Esophagus muscularis mucosa (tissue), 4 donors: ENCODE measurements at regions not wholly inside any gene's neighbourhood (a gene's known extent, or its start where the extent isn't known, plus 50 kb on each side); places are given as distances from the start of the nearest gene placed in this dataset.
"Not testable (repeated sequence)": the region's sequence is repeated elsewhere in the genome, so short reads cannot be mapped to it uniquely, and the experiment has no call there.

Experiments
- DNase-seq: peaks from one replicate; pipeline ENCODE4 v3.0.0-alpha.2; 2017; ENCODE audit errors: extremely low spot score
- H3K27ac ChIP-seq, 4 donors: fragments of 200-600 bp; sonication (generic); replicated peaks in 1 of 4; 1 replicate in 3 of 4; 2 replicates in 1 of 4; pipeline ENCODE4 v1.5.1; 2016 to 2019; ENCODE audit warnings: mild to moderate bottlenecking in 1 of 4
- H3K27me3 ChIP-seq, 4 donors: fragments of 200-600 bp; sonication (generic); one replicate each; pipeline versions ENCODE4 v1.5.1 to v1.6.0; 2016 to 2019
- H3K36me3 ChIP-seq, 4 donors: fragments of 200-600 bp; sonication (generic); one replicate each; pipeline ENCODE4 v1.5.1; 2016 to 2019
- H3K4me1 ChIP-seq, 4 donors: fragments of 200-600 bp; sonication (generic); one replicate each; pipeline ENCODE4 v1.5.1; 2016 to 2019
- H3K4me3 ChIP-seq, 4 donors: fragments of 200-600 bp; sonication (generic); 1 replicate in 2 of 4; 2 replicates in 2 of 4; pipeline ENCODE4 v1.5.1; 2016 to 2019; ENCODE audit warnings: mild to moderate bottlenecking in 4 of 4, moderate library complexity in 1 of 4
- H3K9me3 ChIP-seq, 4 donors: fragments of 200-600 bp; sonication (generic); 1 replicate in 3 of 4; 2 replicates in 1 of 4; pipeline ENCODE4 v1.5.1; 2016 to 2019
- EP300 ChIP-seq: sonication (generic); formaldehyde crosslinking; IDR thresholded peaks from one replicate; pipeline ENCODE4 v1.6.1; 2017; ENCODE audit warnings: antibody characterized with exemption
- POLR2A ChIP-seq: fragments of 450-650 bp; IDR thresholded peaks from one replicate; pipeline ENCODE4 v1.6.1; 2017; ENCODE audit warnings: antibody characterized with exemption, moderate library complexity, mild to moderate bottlenecking, low read depth
- POLR2AphosphoS5 ChIP-seq, 2 donors: sonication (generic); formaldehyde crosslinking; IDR thresholded peaks; one replicate each; pipeline ENCODE4 v1.6.1; 2017; ENCODE audit warnings: antibody characterized with exemption in 2 of 2
- WGBS: methylation state at CpG from one replicate; pipeline ENCODE4 v1.1.5; 2018; 5-methylcytosine and 5-hydroxymethylcytosine counted together
- intact Hi-C: fragments of 100-400 bp; cut with DNase I; formaldehyde crosslinking; loops from one replicate; pipeline ENCODE4 v1.15.1; 2023
- TF ChIP-seq, protein P1 (sequence below), 3 experiments: fragments of 200-600 bp in 2 of 3; fragments of 450-650 bp in 1 of 3; sonication (generic) in 2 of 3; IDR thresholded peaks; one replicate each; pipeline ENCODE4 v1.5.1; 2017 to 2019; ENCODE audit warnings: antibody characterized with exemption in 3 of 3, mild to moderate bottlenecking in 2 of 3, moderate library complexity in 1 of 3

DNA sequence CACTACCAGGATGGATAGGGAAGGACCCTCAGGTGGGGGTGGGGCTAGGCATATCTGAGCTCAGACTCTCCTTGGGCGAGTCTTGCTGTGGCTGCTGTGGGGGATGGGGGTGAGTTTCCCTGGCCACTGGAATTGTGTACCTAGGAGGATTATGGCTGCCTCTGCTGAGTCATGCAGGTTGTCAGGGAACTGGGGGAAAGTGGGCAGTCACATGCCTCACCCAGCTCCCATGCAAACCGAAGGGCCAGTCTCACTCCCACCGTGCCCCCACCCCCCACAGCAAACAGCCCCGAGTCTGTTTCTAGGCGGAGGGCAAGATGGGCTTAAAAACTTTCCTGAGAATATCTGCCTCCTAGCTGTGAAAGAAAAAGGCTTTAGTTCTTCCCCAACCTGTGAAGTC, 210.3 kb upstream of the FERMT1 start:
- Histone ChIP-seq H3K4me1 (no peaks in the 10 kb centered on the region), H3K36me3 (no peaks in the 10 kb centered on the region), H3K9me3 (no peaks in the 10 kb centered on the region), H3K27me3 (no peaks in the 10 kb centered on the region), H3K27ac (no peak overlapping the region), H3K4me3 (no peak overlapping the region)
- WGBS, result 80% methylated on average over 5 of the region's 5 CpGs
- intact Hi-C loops, result no loop called here
- no peak for DNase-seq
- no peak for TF ChIP-seq EP300

DNA sequence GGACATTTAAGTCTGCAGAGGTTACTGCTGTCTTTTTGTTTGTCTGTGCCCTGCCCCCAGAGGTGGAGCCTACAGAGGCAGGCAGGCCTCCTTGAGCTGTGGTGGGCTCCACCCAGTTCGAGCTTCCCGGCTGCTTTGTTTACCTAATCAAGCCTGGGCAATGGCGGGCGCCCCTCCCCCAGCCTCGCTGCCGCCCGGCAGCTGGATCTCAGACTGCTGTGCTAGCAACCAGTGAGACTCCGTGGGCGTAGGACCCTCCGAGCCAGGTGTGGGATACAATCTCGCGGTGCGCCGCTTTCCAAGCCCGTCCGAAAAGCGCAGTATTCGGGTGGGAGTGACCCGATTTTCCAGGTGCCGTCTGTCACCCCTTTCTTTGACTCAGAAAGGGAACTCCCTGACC, 198.4 kb upstream of the FERMT1 start:
- H3K4me1 ChIP-seq, H3K36me3 ChIP-seq, H3K27me3 ChIP-seq, H3K27ac ChIP-seq, intact Hi-C loops, DNase-seq, H3K4me3 ChIP-seq: not testable (repeated sequence)
- H3K9me3 ChIP-seq, result peaks cover 0 to 13% (median 5%) of the 10 kb centered on the region in 4 donors
- 100% methylated on average over 1 of the region's 20 CpGs for WGBS

DNA sequence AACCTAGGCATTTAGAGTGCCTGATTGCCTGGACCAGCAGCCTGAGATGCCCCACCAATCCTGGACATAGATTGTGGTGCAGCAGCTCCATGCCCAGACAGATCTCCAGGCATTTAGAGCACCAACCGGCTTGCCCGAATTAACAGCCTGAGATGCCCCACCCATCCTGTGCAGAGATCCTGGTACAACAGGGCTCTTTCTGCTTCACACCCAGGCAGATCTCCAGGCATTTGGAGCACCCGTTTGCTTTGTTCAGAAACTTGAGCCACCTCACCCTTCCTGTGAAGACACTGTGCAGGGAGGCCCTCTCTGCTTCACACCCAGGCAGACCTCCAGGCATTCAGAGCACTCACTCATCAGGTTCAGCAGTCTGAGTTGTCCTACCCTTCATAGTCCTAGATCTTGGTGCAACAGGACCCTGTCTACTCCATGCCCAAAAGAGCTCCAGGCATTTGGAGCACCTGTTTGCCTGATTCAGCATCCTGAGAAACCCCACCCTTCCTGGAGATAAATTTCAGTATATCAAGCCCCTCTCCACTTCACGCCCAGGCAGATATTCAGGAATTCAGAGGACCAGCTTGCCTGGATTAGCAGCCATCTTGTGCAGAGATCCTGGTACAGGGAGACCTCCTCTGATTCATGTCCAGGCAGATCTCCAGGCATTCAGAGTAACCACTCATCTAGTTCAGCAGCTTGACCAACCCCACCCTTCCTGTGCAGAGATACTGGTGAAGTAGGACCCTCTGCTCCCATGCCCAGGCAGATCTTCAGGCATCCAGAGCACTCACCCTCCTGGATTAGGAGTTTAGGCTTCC, 189.2 kb upstream of the FERMT1 start:
- Histone ChIP-seq H3K4me1 (no peaks in the 10 kb centered on the region), H3K4me3 (no peak overlapping the region), H3K36me3 (no peaks in the 10 kb centered on the region), H3K27ac (no peak overlapping the region), H3K9me3 (peaks cover 0 to 25% (median 10%) of the 10 kb centered on the region in 4 donors), H3K27me3 (no peaks in the 10 kb centered on the region)
- intact Hi-C loops, result no loop called here
- DNase-seq, result no peak
- WGBS, result 84% methylated on average over 2 of the region's 4 CpGs
- TF ChIP-seq EP300 (no peak), POLR2A (no peak), POLR2AphosphoS5 (IDR thresholded peaks at IDR 0.05) (no peak)
- TF ChIP-seq, protein P1, sequence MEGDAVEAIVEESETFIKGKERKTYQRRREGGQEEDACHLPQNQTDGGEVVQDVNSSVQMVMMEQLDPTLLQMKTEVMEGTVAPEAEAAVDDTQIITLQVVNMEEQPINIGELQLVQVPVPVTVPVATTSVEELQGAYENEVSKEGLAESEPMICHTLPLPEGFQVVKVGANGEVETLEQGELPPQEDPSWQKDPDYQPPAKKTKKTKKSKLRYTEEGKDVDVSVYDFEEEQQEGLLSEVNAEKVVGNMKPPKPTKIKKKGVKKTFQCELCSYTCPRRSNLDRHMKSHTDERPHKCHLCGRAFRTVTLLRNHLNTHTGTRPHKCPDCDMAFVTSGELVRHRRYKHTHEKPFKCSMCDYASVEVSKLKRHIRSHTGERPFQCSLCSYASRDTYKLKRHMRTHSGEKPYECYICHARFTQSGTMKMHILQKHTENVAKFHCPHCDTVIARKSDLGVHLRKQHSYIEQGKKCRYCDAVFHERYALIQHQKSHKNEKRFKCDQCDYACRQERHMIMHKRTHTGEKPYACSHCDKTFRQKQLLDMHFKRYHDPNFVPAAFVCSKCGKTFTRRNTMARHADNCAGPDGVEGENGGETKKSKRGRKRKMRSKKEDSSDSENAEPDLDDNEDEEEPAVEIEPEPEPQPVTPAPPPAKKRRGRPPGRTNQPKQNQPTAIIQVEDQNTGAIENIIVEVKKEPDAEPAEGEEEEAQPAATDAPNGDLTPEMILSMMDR (IDR thresholded peaks at IDR 0.05), result no peak

DNA sequence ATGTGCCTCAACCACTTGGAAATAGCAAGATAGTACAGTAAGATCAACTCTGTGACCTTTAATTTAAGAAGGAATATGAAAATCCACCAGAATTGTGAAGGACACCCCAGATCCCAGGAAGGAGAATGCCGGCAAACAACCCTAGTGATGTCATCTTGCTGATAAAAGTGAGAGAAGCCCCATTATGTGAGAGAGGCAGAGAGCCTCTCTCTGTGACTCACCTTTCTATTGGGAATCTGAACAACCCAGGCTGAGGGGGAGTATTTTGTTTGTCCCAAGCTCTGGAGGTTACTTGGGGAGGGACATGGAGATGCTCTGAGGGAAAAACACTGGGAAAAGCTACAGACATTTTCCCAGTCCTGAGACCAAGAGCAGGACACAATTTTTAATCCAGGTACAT, 188.3 kb upstream of the FERMT1 start:
- peaks cover 0 to 25% (median 10%) of the 10 kb centered on the region in 4 donors for H3K9me3 ChIP-seq
- DNase-seq, result no peak
- intact Hi-C loops, result no loop called here
- H3K36me3 ChIP-seq, result no peaks in the 10 kb centered on the region
- WGBS, result 63% methylated on average over 1 of the region's 1 CpG
- no peak for TF ChIP-seq POLR2AphosphoS5 (IDR thresholded peaks at IDR 0.05)
- no peak for TF ChIP-seq EP300
- no peak for TF ChIP-seq POLR2A
- TF ChIP-seq, protein P1 (IDR thresholded peaks at IDR 0.05), result no peak
- no peak overlapping the region for H3K27ac ChIP-seq
- H3K4me1 ChIP-seq, result no peaks in the 10 kb centered on the region
- no peak overlapping the region for H3K4me3 ChIP-seq
- no peaks in the 10 kb centered on the region for H3K27me3 ChIP-seq

DNA sequence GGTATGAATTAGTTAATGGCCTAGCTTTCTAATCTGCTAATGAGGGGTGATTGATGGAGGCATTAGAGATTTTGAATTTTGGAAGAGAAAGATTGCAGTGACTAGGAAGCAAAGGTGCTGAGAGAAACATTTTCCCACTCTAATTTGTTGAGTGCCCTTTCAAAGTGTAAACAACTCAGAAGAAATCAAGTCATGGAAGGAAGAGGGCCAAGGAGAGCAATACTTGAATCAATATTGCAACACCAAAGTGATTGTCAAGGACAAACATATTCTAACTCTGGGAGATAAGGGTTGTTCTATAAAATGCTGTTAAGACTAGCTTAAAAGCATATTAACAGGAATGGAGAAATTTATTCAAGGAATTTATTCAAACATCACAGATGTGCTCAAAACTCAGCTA, 182.7 kb upstream of the FERMT1 start:
- H3K9me3 ChIP-seq, result peaks cover 0 to 5% (median 0%) of the 10 kb centered on the region in 4 donors
- no peaks in the 10 kb centered on the region for H3K4me1 ChIP-seq
- no peak for TF ChIP-seq POLR2A
- TF ChIP-seq EP300, result no peak
- TF ChIP-seq, protein P1 (IDR thresholded peaks at IDR 0.05), result no peak
- TF ChIP-seq POLR2AphosphoS5 (IDR thresholded peaks at IDR 0.05), result no peak
- no peak overlapping the region for H3K27ac ChIP-seq
- no peaks in the 10 kb centered on the region for H3K36me3 ChIP-seq
- intact Hi-C loops, result no loop called here
- H3K27me3 ChIP-seq, result no peaks in the 10 kb centered on the region
- no peak for DNase-seq
- H3K4me3 ChIP-seq, result no peak overlapping the region

DNA sequence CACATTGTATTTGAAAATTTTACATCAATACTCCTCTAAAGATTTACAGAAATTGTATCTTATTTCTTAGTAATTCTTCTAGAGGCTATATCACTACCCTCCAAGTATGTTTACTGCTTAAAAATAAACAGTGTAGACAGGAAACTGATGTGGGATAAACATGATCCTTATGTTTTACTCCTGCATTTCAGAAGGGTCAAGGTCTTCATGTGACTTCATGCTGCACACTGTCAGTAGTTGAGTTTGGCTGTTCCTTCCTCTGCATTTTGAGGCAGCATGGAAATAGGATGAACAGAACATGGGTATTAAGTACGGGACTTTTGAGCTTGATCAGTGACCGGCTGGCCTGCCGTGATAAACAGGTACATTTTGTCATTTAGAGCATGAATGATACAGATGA, 179.2 kb upstream of the FERMT1 start:
- intact Hi-C loops, result no loop called here
- no peak for DNase-seq
- TF ChIP-seq EP300, result no peak
- TF ChIP-seq POLR2A, result no peak
- TF ChIP-seq, protein P1 (IDR thresholded peaks at IDR 0.05), result no peak
- TF ChIP-seq POLR2AphosphoS5 (IDR thresholded peaks at IDR 0.05), result no peak
- WGBS, result 60% methylated on average over 3 of the region's 3 CpGs
- Histone ChIP-seq H3K9me3 (peaks cover 0 to 5% (median 0%) of the 10 kb centered on the region in 4 donors), H3K4me3 (no peak overlapping the region), H3K36me3 (no peaks in the 10 kb centered on the region), H3K4me1 (no peaks in the 10 kb centered on the region), H3K27me3 (no peaks in the 10 kb centered on the region), H3K27ac (no peak overlapping the region)
